ENCODE measurements at regions not wholly inside any gene's neighbourhood (a gene's known extent, or its start where the extent isn't known, plus 50 kb on each side); places are given as distances from the start of the nearest gene placed in this dataset.

DNA sequence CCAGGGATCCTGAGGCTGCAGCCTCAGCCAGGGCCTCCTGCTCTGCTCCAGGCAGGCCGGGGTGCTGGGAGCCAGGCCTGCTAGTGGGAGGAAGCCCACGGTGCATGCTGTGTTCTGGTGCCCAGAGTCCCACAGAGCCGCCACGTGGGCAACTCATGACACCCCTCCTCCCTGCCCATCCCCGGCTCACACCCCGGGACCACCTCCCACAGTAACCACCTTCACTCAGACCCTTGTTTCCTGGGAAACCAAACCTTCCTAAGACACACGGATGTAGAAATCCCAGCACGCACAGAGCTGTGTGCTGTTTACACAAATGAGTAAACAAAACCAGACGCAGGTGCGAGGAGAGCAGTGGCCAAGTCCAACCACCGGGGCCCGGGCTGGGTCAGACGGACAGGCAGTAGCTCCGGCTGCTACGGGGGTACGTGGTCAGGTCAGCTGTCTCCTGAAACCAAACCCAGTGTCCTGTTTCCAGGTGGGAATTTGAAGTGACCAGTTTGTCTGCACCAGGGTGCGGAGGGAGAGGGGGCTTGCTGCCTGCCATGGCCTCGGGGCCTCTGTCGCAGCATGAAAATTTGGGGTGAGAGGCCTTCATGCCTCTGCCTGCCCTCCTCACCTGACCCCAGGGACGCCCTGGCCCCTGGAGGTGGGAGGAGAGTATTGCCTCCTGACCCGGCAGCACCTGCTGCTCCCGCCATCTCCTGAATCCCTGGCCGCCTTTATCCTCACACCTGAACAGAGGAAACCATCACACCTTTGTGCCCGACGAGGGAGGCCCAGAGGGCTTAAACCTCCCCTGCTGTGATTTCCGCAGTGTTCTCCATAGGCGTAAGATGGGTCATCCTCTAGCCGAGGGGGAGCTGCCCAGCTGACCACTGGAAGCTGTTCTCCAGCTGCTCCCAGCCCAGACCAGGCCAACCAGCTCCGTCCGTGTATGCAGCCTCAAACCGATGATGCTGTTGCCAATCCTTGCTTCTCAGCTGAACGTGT lies 52.0 kb upstream of the SMOC2 start:
- H3K4me3 ChIP-seq (ENCODE audit: low read depth, low read length): no peak overlapping the region
- no peak for DNase-seq (ENCODE audit: low read depth)
- in situ Hi-C loops (cut with HindIII; ENCODE audit: low sequenced_read_pairs): no loop called here
- TF ChIP-seq, protein P1, sequence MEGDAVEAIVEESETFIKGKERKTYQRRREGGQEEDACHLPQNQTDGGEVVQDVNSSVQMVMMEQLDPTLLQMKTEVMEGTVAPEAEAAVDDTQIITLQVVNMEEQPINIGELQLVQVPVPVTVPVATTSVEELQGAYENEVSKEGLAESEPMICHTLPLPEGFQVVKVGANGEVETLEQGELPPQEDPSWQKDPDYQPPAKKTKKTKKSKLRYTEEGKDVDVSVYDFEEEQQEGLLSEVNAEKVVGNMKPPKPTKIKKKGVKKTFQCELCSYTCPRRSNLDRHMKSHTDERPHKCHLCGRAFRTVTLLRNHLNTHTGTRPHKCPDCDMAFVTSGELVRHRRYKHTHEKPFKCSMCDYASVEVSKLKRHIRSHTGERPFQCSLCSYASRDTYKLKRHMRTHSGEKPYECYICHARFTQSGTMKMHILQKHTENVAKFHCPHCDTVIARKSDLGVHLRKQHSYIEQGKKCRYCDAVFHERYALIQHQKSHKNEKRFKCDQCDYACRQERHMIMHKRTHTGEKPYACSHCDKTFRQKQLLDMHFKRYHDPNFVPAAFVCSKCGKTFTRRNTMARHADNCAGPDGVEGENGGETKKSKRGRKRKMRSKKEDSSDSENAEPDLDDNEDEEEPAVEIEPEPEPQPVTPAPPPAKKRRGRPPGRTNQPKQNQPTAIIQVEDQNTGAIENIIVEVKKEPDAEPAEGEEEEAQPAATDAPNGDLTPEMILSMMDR (IDR thresholded peaks at IDR 0.05; ENCODE audit: low read depth, low read length, missing control alignments): no peak

DNA sequence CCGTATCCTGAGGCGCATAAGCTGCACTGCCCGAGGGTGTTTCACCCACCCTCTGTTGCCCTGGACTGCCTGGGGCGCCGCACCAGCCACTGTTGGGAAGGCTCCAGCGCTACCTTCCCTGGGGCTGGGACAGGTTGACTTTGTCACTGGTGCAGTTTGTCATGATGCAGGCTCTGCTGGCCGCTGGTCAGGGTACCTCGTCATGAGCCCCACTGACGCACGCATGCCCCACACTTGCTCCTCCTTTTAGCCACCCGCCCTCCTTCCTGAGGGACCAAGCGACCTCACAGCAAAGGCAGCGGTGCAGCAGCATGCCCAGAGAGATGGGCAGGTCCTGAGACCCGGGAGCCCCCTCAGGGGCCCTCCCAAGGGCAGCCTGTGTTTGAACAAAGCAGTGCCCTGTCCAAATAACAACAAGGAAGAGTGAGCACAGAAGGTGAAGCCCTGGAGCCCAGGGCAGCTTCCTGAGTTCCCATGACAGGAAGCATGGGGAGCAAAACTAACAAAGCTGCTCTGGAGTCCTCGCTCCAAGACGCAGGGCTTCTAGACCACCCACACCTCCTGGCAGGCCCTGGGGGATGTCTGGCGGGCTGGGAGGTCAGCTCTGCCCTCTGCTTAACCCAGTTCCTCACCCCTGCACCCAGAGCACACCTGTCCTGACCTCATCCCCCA lies 50.1 kb upstream of the SMOC2 start:
- in situ Hi-C loops (cut with HindIII; ENCODE audit: low sequenced_read_pairs): no loop called here

More for the DNA sequence above, 50.1 kb upstream of the SMOC2 start:
- no peak for DNase-seq (ENCODE audit: low read depth)
- H3K4me3 ChIP-seq (ENCODE audit: low read depth, low read length): no peak overlapping the region
- TF ChIP-seq, protein P1 (IDR thresholded peaks at IDR 0.05; ENCODE audit: low read depth, low read length, missing control alignments): no peak

Measured in astrocyte of the cerebellum (primary cell).